Stimulated activated naive CD8-positive, alpha-beta T cell treated with anti-CD3 and anti-CD28 coated beads, Interleukin-15, Interleukin-2, amounts not matched to agents 100 U/mL and 50 U/mL, for 24 hours (primary cell): ENCODE measurements at regions not wholly inside any gene's neighbourhood (a gene's known extent, or its start where the extent isn't known, plus 50 kb on each side); places are given as distances from the start of the nearest gene placed in this dataset.
"Not testable (repeated sequence)": the region's sequence is repeated elsewhere in the genome, so short reads cannot be mapped to it uniquely, and the experiment has no call there.

Source experiments
- ATAC-seq: fragments of 150-1000 bp; cut with Tn5 transposase; one replicate; pipeline ENCODE4 v1.10.0; 2021
- DNase-seq: peaks from one replicate; pipeline ENCODE4 v3.0.0; 2021

DNA sequence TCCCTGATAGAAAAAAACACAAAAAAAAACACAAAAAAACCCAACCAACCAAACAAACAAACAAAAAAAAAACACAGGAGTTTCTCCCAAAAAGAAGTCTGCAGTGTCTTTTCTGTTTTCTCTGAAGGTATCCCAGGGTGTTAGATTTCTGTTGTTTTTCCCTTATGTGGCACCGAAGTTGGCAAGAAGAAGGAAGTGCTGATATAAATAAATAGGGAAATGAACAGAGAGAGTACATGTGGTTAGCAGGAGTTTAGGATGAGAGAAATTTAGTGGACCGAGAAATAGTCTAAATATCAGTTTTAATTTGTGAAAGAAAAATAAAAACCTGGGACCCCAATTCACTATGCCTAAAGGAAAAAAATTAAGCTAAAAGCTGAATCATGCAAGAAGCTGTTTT is 287.0 kb upstream of the SGCG start:
- ATAC-seq: no peak
- no peak for DNase-seq

DNA sequence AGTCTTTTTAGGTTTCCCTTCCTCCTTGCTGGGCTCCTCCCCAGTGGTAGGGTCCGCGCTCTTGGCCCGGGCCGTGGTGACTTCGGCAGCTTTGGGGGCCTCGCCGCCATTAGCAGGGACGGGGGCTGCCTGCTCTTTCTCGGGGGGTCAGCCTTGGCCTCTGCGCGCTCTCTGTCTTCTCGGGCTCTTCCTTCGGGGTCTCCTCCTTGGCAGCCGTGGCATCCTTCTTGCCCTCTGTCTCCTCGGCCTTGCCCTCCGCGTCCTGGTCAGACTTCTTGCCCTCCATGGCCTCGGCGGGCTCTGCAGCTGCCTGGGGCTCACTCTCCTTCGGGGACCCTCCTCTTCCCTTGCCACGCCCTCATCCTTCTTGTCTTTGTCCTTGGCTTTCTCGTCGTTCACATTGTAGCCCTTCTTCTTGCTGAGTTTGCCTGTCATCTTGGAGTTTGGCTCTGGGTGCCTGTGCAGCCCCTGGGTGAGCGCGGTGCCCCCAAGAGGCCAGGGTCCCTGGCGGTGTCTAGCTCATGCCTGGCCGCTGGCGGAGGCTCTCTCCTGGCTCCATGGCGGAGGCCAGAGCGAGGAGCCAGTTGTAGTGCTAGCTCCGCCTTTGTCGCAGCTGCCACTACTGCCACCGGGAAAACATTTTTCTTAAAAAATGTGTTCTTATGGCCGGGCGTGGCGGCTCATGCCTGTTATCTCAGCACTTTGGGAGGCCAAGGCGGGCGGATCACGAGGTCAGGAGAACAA is 283.0 kb upstream of the SGCG start:
- ATAC-seq: no peak
- DNase-seq: no peak

DNA sequence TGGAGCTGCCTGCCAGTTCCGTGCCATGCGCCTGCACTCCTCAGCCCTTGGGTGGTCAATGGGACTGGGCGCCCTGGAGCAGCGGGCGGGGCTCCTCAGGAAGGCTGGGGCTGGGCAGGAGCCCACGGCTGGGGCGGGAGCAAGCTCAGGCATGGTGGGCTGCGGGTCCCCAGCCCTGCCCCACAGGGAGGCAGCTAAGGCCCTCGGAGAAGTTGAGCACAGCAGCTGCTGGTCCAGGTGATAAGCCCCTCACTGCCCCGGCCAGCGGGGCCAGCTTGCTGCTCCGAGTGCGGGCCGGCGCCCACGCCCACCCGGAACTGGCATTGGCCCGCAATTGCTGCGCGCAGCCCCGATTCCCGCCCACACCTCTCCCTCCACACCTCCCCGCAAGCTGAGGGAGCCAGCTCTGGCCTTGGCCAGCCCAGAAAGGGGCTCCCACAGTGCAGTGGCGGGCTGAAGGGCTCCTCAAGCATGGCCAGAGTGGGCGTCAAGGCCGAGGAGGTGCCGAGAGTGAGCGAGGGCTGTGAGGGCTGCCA is 280.3 kb upstream of the SGCG start:
- DNase-seq, ATAC-seq: not testable (repeated sequence)

DNA sequence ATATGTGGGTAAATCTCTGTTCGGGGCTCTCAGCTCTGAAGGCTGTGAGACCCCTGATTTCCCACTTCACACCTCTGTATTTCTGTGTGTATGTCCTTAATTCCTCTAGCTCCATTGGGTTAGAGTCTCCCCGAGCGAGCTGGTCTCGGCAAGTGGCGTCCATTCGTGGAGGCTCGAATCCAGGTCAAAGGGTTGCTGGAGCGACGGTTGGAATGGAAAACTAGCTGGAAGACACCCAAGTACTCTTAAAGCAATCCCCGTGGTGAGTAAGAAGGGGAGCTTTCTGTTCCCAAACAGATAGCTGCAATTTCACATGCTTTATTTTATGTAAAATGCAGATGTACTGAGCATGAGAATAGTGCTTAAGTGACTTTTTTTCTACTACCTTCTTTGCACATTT is 277.5 kb upstream of the SGCG start:
- ATAC-seq: no peak
- no peak for DNase-seq

DNA sequence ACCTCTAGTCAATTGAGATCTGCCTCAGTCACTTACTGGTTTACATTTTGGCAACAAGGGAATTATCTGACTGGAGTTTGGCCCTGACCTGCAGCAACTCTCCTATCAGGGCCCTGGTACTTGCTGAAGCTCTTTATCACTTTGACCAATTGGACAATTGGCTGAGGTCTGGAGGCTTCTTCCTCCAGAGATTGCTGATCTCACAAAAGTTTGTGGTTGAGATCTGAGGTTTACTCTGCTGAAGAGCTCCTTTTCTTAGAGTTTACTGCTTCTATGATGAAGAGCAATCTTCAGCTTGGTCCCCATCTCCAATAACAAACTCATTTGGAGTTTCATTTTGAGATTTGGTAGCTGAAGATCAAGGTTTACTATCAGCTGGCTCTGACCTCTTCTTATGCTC is 276.9 kb upstream of the SGCG start:
- ATAC-seq (no peak), DNase-seq (no peak)

DNA sequence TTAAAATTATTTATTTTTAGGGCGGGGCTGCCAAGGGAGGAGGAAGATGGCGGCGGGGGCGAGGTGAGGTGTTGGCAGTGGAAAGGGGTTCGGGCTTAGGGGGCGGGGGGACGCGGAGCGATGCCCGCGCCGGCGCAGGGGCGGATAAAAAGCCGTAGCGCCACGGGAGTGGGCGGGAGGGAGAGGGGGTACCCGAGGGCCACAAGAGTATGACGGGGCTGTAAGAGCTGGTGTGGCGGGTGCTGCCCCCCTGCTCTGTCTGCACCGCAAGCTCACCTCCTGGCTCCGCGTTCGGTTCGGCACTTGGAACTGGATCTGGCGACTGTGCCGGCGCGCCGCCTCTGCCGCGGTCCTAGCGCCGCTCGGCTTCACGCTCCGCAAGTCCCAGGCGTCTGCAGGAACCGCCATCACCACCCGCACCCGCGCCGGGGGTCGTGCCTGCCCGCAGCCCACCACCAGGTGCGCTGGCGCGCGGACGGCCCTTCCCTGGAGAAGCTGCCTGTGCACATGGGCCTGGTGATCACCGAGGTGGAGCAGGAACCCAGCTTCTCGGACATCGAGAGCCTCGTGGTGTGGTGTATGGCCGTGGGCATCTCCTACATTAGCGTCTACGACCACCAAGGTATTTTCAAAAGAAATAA is 265.2 kb upstream of the SGCG start:
- no peak for DNase-seq
- peak; percentile 14 for ATAC-seq

DNA sequence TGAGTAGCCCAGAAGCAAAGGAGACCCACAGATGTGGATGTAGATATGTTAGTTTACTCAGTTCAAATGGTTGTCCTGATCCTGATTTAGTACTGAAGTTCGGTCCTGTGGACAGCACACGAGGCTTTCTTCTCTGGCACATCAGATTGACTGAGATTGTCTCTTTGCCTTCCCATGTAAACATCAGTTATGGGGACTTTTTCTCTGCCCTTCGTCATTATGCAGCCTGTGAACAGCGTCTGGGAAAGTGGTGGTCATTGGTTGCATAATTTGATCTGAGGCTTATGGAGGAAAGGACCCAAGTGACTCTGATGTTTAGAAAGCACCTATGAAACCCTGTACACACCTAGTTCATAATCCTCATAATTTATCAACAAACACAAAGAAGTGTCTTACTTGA is 264.5 kb upstream of the SGCG start:
- not testable (repeated sequence) for DNase-seq, ATAC-seq

DNA sequence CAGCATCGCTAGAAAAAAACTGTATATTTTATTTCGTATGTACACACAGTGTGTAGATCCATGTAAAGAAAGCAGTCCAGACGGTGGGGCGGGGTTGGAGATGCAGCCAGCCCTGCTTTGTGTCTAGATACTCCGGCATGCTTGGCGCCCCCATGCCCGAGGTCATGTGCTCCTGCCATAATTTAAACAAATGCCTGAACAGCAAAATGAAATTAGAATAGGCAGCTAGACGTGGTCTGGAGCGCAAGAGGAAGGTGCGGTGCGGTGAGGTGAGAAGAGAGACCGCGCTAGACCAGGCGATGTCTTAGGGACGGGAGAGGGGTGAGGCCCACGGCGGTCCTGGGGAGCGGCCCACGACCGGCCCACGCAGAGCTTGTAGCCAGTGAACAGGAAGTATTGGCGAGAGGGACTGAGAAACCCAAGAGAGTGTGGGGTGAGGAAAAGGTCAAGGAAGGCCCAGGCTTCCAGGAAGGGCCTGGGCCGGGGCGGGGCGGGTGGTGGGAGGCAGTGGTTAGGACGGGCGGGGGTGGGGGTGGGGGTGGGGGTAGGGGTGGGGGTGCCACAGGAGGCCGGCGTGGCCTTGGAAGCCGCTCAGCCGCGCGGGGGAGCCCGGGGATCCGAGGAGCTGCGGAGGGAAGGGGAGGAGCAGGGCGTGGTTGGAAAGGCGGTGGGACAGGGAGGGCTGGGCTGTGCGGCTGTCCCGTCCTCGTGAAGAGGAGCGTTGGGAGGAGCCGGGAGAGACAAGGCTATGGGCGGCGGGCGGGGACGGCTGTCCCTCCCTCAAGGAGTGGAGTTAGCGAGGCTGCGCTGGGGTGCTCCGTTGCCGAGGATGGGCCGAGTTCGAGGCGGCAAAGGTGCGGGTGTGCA is 254.7 kb upstream of the SGCG start:
- DNase-seq: no peak

DNA sequence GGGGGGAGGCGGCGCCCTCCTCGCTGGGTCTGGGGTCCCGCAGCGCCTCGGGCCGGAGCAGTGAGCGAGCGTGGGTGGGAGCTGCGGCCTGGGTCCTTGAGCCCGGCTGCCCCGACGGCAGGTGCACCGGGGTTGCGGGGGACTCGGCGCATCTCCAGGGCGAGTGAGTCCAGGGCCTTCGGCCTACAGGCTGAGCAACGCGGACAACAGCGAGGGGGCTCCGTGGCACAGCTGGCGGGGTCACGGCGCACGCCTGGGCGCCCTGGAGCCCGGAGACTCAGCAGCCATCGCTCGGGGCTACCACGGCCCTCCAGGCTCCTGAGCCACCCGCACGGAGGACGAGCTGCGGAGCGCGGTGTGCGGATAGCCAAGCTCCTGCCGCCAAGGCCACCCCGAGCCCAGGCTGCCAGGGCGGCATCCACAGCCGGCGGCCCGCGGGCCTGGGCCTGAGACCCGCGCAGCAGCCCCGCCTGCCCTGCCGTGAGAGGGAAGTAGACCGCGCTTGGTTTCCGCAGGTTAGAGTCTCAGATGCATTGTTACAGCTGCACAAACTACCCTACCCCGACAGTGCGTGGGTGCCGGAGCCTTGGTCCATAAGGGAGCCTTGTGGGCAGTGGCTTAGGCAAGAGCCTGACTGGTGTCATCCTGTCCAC is 253.9 kb upstream of the SGCG start:
- ATAC-seq (no peak), DNase-seq (no peak)

More for the DNA sequence above, 254.7 kb upstream of the SGCG start:
- ATAC-seq: no peak

DNA sequence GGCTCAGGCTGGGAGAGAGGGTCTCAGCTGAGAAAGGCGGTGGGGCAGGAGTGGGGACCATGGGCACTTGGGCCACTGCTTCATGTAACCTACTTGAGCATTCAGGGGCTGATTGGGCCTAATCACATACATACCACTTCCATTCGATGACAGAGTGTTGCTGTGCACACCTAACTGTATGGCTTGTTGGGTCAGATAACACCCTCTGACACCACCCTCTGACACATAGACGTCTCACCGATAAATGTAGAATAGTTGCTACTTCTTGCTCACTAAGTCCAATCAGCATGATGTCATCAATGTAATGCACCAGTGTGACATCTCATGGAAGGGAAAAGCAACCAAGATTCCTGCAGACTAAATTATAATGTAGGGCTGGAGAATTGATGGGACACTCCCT is 252.9 kb upstream of the SGCG start:
- ATAC-seq, DNase-seq: not testable (repeated sequence)

DNA sequence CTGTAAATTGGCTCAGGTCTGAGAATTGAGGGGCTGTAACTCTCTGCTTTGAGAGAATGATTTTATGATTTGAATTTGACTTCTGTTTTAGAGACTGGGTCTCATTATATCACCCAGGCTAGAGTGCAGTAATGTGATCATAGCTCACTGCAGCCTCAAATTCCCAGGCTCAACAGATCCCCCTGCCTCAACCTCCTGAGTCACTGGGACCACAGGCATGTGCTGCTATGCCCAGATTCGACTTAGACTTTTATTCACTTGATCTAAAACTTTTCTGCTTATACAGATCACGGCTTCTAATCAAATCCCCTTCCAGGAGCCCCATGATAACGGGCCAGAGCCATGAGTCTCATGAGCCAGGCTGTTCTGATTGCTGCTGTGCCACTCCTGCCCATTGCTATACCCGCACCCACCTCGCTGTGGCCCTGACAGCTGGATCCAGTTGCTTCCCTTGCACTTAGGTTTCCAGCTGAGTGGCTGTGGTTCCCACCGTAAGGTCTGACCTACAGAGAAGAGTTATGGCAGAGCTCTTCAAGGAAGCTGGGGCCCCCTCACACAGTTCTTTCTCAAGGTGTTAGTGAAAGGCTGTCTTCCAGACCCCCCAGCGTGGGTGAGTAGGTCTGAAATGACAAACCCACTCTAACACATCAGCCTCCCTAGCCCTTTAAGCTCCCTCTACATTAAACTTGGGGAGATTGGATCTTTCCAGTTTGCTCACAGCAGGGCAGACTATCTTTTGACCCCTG is 251.2 kb upstream of the SGCG start:
- ATAC-seq (no peak), DNase-seq (no peak)

DNA sequence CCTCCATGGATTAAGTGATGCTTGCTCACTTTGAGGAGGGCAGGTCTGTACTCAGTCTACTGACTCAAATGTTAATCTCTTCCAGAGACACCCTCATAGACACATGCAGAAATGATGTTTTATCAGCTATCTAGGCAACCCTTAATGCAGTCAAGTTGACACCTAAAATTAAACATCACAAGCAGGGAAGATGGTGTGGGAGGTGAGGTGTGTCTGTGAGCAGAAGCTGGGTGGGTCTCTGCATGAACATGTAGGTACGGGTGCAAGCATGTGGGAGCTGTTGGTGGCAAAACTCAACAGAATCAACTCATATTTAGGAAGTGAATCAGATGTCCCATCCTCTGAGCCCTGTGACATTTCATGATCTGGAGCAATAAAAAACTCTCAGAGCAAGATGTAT is 249.2 kb upstream of the SGCG start:
- no peak for ATAC-seq
- DNase-seq: no peak

DNA sequence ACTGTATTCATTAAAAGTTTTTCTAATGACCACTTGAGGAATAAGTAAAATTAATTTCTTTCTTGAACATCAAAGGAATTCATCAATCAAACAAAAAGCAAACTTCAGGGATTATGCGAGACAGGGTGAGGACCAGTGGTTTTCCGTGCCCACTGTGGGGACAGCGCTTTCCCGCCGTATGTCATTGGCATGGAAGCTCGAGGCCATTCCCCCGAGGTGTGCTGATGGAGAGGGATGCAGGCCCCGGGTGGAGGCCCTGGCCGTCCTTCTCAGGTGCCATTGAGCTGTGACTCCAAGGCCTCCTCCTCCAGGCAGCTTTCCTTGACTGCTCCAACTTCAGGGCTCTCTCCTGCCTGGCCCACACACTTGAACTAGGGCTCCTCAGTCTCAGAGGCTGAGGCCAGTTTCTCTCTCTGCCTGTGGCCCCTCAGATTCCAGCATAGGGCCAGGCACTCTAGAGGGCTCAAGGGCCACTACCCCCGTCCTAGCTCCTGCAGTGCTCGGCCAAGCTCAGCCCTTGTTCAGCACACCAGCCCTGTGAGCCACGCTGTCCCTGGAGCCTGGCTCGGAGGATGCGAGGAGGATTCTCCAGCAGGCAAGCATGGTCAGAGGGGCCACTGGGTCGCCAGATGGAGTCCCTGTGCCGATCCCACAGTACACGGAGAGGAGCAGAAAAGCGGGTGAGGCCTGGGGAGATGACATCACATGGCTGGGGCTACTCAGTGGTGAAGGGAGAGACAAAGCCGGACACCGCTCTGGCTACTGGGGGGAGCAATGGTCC is 248.0 kb upstream of the SGCG start:
- not testable (repeated sequence) for ATAC-seq, DNase-seq

DNA sequence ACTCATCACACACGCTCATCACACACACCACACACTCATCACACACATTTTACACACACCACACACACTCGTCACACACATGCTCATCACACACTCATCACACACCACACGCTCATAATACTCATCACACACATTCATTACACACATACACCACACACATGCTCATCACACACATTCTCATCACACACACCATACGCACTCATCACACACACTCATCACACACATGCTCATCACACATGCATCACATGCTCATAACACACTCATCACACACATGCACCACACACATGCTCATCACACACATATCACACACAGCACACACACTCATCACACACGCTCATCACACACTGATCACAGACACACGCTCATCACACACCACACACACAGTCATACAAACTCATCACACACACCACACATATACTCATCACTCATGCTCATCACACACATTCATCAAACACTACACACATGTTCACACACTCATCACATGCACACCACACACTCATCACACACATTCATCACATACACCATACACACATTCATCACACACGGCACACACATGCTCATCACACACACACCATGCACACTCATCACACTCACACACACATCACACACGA is 247.1 kb upstream of the SGCG start:
- no peak for DNase-seq
- no peak for ATAC-seq

DNA sequence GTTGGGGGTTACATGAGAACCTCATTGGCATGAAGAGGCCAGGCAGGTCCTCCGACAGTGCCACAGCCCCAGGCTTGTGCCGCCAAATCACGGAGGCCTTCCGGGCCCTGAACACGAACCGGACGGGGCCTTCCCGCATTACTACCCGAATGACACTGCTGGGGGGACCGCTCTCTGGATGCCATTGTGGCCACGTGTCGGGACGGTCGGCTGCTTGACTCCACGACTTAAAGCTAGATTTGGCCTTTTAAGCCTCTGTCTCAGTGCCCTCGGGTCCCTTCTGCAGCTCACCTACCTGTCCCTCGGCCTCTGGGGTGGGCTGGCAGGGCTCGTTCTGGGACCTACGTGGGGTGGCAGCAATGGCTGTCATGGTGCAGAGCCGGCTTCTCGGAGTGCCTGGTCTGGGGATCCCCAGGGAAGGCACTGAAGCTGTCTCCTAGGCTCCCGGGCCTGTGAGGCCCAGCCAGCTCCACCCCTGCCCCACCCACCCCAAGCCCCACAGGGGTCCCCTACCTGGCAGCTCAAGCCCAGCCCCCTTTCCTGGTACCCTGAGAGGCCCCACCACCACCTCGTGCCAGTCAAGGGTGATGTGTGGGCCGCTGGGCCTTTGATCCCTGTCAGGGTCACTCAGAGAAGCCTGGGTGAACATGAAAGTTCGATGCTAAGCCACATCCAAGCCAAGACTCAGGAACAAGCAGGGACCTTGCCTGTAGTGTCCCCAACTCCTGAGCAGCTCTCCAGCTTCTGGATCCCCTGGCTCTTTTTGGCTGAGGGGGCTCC is 245.8 kb upstream of the SGCG start:
- no peak for ATAC-seq
- DNase-seq: no peak

DNA sequence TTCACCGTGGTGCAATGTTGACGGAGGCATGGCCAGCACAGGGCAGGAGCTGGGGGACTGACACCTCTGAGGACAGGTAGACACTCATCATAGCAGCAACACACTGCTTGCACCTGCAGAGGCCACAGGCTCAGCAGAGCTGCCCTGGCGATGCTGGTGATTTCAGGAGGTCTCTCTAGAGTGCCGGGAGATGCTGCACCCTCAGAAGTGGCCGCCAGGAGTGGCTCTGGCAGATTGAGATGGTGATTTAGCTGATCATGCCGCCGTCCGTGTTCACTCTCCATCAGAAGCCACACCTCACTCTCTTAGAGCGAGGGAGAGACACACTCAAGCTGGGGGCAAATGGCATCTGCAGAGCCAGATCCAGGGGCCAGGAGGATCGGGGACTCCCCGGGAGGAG is 244.6 kb upstream of the SGCG start:
- no peak for ATAC-seq
- DNase-seq: no peak

DNA sequence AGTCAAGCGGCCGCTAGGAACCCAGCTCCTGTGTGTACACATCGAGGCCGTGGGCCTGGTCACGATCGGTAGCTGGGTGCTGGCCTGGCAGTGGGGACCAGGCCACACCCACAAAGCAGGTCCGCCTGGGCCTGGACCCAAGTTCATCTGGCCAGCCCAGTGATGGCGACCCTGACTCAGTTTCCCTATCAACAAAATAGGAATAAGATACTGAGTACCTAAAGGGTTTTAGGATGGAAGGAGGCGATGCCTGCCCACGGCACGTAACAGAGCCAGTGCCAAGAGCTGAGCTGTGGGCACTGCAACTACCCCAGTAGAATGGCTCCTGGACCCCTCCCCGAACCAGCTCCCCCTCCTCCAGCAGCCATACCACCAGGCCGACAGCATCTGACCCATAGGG is 243.5 kb upstream of the SGCG start:
- ATAC-seq (no peak), DNase-seq (no peak)

DNA sequence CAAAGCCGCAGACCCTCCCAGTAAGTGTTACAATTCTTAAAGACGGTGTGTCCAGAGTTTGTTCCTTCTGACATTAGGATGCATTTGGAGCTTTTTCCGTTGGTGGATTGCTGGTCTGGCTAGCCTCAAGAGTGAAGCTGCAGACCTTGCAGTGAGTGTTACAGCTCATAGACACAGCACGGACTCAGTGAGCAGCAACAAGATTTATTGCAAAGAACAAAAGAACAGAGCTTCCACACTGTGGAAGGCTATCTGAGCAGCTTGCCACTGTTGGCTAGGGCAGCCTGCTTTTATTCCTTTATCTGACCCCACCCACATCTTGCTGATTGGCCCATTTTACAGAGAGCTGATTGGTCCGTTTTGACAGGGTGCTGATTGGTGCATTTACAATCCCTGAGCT is 242.8 kb upstream of the SGCG start:
- ATAC-seq (no peak), DNase-seq (no peak)

DNA sequence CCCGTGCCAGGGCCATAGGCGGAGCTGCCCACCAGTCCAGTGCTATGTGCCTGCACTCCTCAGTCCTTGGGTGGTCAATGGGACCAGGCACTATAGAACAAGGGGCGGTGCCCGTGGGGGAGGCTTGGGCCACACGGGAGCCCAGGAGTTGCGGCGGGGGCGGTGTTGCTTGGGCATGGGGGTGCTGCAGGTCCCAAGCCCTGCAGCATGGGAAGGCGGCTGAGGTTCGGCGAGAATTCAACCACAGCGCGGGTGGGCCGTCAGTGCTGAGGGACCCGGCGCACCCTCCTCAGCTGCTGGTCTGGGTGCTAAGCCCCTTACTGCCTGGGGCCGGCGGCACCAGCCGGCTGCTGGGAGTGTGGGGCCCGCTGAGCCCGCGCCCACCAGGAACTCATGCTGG is 242.2 kb upstream of the SGCG start:
- no peak for ATAC-seq
- DNase-seq: no peak
